SK-N-SH (cell line): ENCODE measurements at regions not wholly inside any gene's neighbourhood (a gene's known extent, or its start where the extent isn't known, plus 50 kb on each side); places are given as distances from the start of the nearest gene placed in this dataset.

Experiments used
- CTCF ChIA-PET: fragments of 300-600, 350-600 bp; formaldehyde crosslinking; extraction: SDS; loops from one replicate; lab custom pipeline; 2021; lab: Yijun Ruan, JAX
- POLR2A ChIA-PET: fragments of 350-600 bp; sonication (Branson Sonifier 250); formaldehyde crosslinking; extraction: SDS; loops from one replicate; lab custom pipeline; 2020; ENCODE audit warnings: antibody characterized with exemption, inconsistent platforms; lab: Yijun Ruan, JAX
- DNase-seq: peaks from one replicate; pipeline ENCODE4 v3.0.0; 2012
- H2AFZ ChIP-seq: fragments of 200-600 bp; sonication (generic); 2 replicates; pipeline ENCODE4 v1.8.1; 2016; ENCODE audit warnings: antibody characterized with exemption, mild to moderate bottlenecking, low read depth
- H3F3A ChIP-seq: fragments of 200-600 bp; sonication (generic); replicated peaks from 2 replicates; pipeline ENCODE3; 2016; ENCODE audit warnings: antibody characterized with exemption, mild to moderate bottlenecking; ENCODE audit not compliant: insufficient read depth
- H3K27ac ChIP-seq, 2 experiments: fragments of 200-500 bp in 1 of 2; fragments of 200-600 bp in 1 of 2; sonication (Bioruptor generic) in 1 of 2; sonication (generic), shearing (Covaris generic) in 1 of 2; 2 replicates each; pipeline versions ENCODE4 v1.5.1 to v1.6.1; 2014 to 2016; ENCODE audit warnings: low read depth in 2 of 2, inconsistent platforms in 1 of 2, low read length in 1 of 2, mild to moderate bottlenecking in 1 of 2, mixed read lengths in 1 of 2
- H3K27me3 ChIP-seq: fragments of 200-600 bp; sonication (generic), shearing (Covaris generic); 2 replicates; pipeline ENCODE4 v1.6.1; 2016; ENCODE audit warnings: mixed run types; ENCODE audit not compliant: insufficient read depth
- H3K36me3 ChIP-seq, 2 experiments: fragments of 200-500 bp in 1 of 2; fragments of 200-600 bp in 1 of 2; sonication (Bioruptor generic) in 1 of 2; sonication (generic) in 1 of 2; replicated peaks in 1 of 2; 2 replicates each; pipeline versions ENCODE3 to v1.5.1; 2014 to 2016; ENCODE audit warnings: low read length in 1 of 2, mild to moderate bottlenecking in 1 of 2; ENCODE audit not compliant: insufficient read depth in 2 of 2, control insufficient read depth in 1 of 2
- H3K4me1 ChIP-seq, 2 experiments: fragments of 200-500 bp in 1 of 2; fragments of 200-600 bp in 1 of 2; sonication (Bioruptor generic) in 1 of 2; sonication (generic), shearing (Covaris generic) in 1 of 2; 2 replicates each; pipeline versions ENCODE4 v1.5.1 to v1.6.1; 2014 to 2016; ENCODE audit warnings: low read depth in 1 of 2, low read length in 1 of 2, mixed run types in 1 of 2; ENCODE audit not compliant: insufficient read depth in 2 of 2, control insufficient read depth in 1 of 2
- H3K4me2 ChIP-seq: fragments of 200-600 bp; sonication (generic), shearing (Covaris generic); 2 replicates; pipeline ENCODE4 v1.6.1; 2017; ENCODE audit warnings: mixed run types
- H3K4me3 ChIP-seq, 2 experiments: fragments of 200-500 bp in 1 of 2; fragments of 200-600 bp in 1 of 2; sonication (Bioruptor generic) in 1 of 2; sonication (generic), shearing (Covaris generic) in 1 of 2; 2 replicates each; pipeline versions ENCODE4 v1.5.1 to v1.8.1; 2014 to 2016; ENCODE audit warnings: low read depth in 2 of 2, inconsistent platforms in 1 of 2, low read length in 1 of 2, mild to moderate bottlenecking in 1 of 2, mixed read lengths in 1 of 2, moderate library complexity in 1 of 2
- H3K79me2 ChIP-seq: fragments of 200-600 bp; sonication (generic); 2 replicates; pipeline ENCODE4 v1.8.1; 2017; ENCODE audit warnings: mild to moderate bottlenecking; ENCODE audit not compliant: insufficient read depth
- H3K9ac ChIP-seq: fragments of 200-600 bp; sonication (generic); 2 replicates; pipeline ENCODE4 v1.6.1; 2017; ENCODE audit warnings: mixed run types
- H3K9me2 ChIP-seq: fragments of 200-600 bp; sonication (generic); 2 replicates; pipeline ENCODE4 v1.6.1; 2017; ENCODE audit warnings: mixed run types
- H3K9me3 ChIP-seq: fragments of 200-600 bp; sonication (generic); 2 replicates; pipeline ENCODE4 v1.6.1; 2017; ENCODE audit warnings: mixed run types, mild to moderate bottlenecking, moderate library complexity
- H4K20me1 ChIP-seq: fragments of 200-600 bp; sonication (generic); 2 replicates; pipeline ENCODE4 v1.6.1; 2017; ENCODE audit warnings: mild to moderate bottlenecking, mixed run types; ENCODE audit not compliant: insufficient read depth
- CTCF ChIP-seq: fragments of 200-600 bp; sonication (generic); IDR thresholded peaks from 2 replicates; pipeline ENCODE4 v1.6.1; 2017; ENCODE audit warnings: antibody characterized with exemption, mild to moderate bottlenecking, moderate library complexity
- FOSL2 ChIP-seq: IDR thresholded peaks from 2 replicates; pipeline ENCODE4 v1.4.0; 2012; ENCODE audit warnings: low read depth, mild to moderate bottlenecking, moderate library complexity, borderline replicate concordance
- GATA2 ChIP-seq: sonication (generic); formaldehyde crosslinking; IDR thresholded peaks from 2 replicates; pipeline ENCODE4 v1.5.0; 2020; ENCODE audit warnings: mild to moderate bottlenecking, missing genetic modification reagents
- JUND ChIP-seq: IDR thresholded peaks from 2 replicates; pipeline ENCODE4 v1.4.0; 2012
- MEF2A ChIP-seq: IDR thresholded peaks from 2 replicates; pipeline ENCODE4 v1.4.0; 2012; ENCODE audit warnings: low read depth, borderline replicate concordance
- MXI1 ChIP-seq: IDR thresholded peaks from 2 replicates; pipeline ENCODE4 v1.6.1; 2012; ENCODE audit warnings: mild to moderate bottlenecking, low read depth, low read length, improper control_type of control experiment
- NFIC ChIP-seq: IDR thresholded peaks from 2 replicates; pipeline ENCODE4 v1.4.0; 2012; ENCODE audit warnings: borderline replicate concordance
- NRF1 ChIP-seq: IDR thresholded peaks from 2 replicates; pipeline ENCODE4 v1.6.1; 2012; ENCODE audit warnings: low read depth, mild to moderate bottlenecking, low read length
- RAD21 ChIP-seq: IDR thresholded peaks from 2 replicates; pipeline ENCODE4 v1.6.1; 2012; ENCODE audit warnings: mild to moderate bottlenecking, low read length
- RCOR1 ChIP-seq: fragments of 150-350 bp; IDR thresholded peaks from 2 replicates; pipeline ENCODE4 v1.6.1; 2017; ENCODE audit warnings: antibody characterized with exemption, low read length
- REST ChIP-seq: IDR thresholded peaks from 2 replicates; pipeline ENCODE4 v1.6.1; 2012; ENCODE audit warnings: mild to moderate bottlenecking, low read depth, low read length, moderate library complexity
- RXRA ChIP-seq: IDR thresholded peaks from 2 replicates; pipeline ENCODE4 v1.4.0; 2012; ENCODE audit warnings: low read depth, mild to moderate bottlenecking, borderline replicate concordance
- SIN3A ChIP-seq: IDR thresholded peaks from 2 replicates; pipeline ENCODE4 v1.6.1; 2012; ENCODE audit warnings: low read depth, mild to moderate bottlenecking, low read length, moderate library complexity, borderline replicate concordance
- SMC3 ChIP-seq: IDR thresholded peaks from 2 replicates; pipeline ENCODE4 v1.6.1; 2012; ENCODE audit warnings: low read depth, low read length, improper control_type of control experiment
- TAF1 ChIP-seq: IDR thresholded peaks from 2 replicates; pipeline ENCODE4 v1.6.1; 2012; ENCODE audit warnings: low read depth, mild to moderate bottlenecking, low read length, moderate library complexity, borderline replicate concordance
- TCF12 ChIP-seq: IDR thresholded peaks from 2 replicates; pipeline ENCODE4 v1.4.0; 2012
- TEAD4 ChIP-seq: IDR thresholded peaks from 2 replicates; pipeline ENCODE4 v1.4.0; 2012; ENCODE audit warnings: mild to moderate bottlenecking, borderline replicate concordance; ENCODE audit not compliant: insufficient read depth
- USF1 ChIP-seq: IDR thresholded peaks from 2 replicates; pipeline ENCODE4 v1.4.0; 2012; ENCODE audit warnings: low read depth, borderline replicate concordance
- USF2 ChIP-seq: fragments of 150-350 bp; IDR thresholded peaks from 2 replicates; pipeline ENCODE4 v1.6.1; 2017; ENCODE audit warnings: antibody characterized with exemption, low read length, low read depth, borderline replicate concordance
- YY1 ChIP-seq: IDR thresholded peaks from 2 replicates; pipeline ENCODE4 v1.4.0; 2012; ENCODE audit warnings: low read depth, mild to moderate bottlenecking
- WGBS: methylation state at CpG from one replicate; pipeline ENCODE4 v1.1.6; 2017; ENCODE audit warnings: low lambda C conversion rate; 5-methylcytosine and 5-hydroxymethylcytosine counted together

- ChIA-PET POLR2A (no interaction called here), CTCF (no interaction called here)
- no peak overlapping the region for H3K9ac ChIP-seq
- no peak overlapping the region for H2AFZ ChIP-seq
- no peak for TF ChIP-seq USF2
- TF ChIP-seq JUND = no peak
- no peak for TF ChIP-seq RAD21
- no peak for TF ChIP-seq RCOR1
- no peaks in the 10 kb centered on the region for H4K20me1 ChIP-seq
- H3K9me2 ChIP-seq = no peaks in the 10 kb centered on the region
- no peaks in the 10 kb centered on the region for H3F3A ChIP-seq
- H3K4me1 ChIP-seq = no peaks in the 10 kb centered on the region
- no peak overlapping the region for H3K4me2 ChIP-seq
- H3K4me3 ChIP-seq = no peak overlapping the region
- H3K79me2 ChIP-seq = no peaks in the 10 kb centered on the region
- H3K9me3 ChIP-seq = no peaks in the 10 kb centered on the region
- WGBS = 57% methylated on average over 6 of the region's 6 CpGs
- no peak for DNase-seq
- H3K27me3 ChIP-seq = no peaks in the 10 kb centered on the region
- H3K36me3 ChIP-seq = no peaks in the 10 kb centered on the region
- no peak overlapping the region for H3K27ac ChIP-seq
Observed at GRCh38 chr18:39200153-39200552, 1634.6 kb upstream of the CELF4 start.

- WGBS = 30% methylated on average over 5 of the region's 5 CpGs
- DNase-seq = no peak
- Histone ChIP-seq H3K9me3 (no peaks in the 10 kb centered on the region), H3F3A (no peaks in the 10 kb centered on the region), H3K4me3 (no peak overlapping the region), H3K9me2 (no peaks in the 10 kb centered on the region), H3K79me2 (no peaks in the 10 kb centered on the region), H3K27ac (no peak overlapping the region), H3K4me1 (no peaks in the 10 kb centered on the region), H3K9ac (no peak overlapping the region), H4K20me1 (no peaks in the 10 kb centered on the region), H2AFZ (no peak overlapping the region), H3K4me2 (no peak overlapping the region), H3K36me3 (no peaks in the 10 kb centered on the region), H3K27me3 (no peaks in the 10 kb centered on the region)
- CTCF ChIA-PET = no interaction called here
- POLR2A ChIA-PET = no interaction called here
- TF ChIP-seq FOSL2 (no peak), RXRA (no peak), YY1 (no peak), MEF2A (no peak), TEAD4 (no peak), RAD21 (no peak), USF2 (no peak), NFIC (no peak), REST (no peak), TAF1 (no peak), JUND (no peak), NRF1 (no peak), TCF12 (no peak), USF1 (no peak), GATA2 (CRISPR knock-in tag) (no peak), MXI1 (no peak), CTCF (no peak), SIN3A (no peak), SMC3 (no peak)
Observed at GRCh38 chr18:39199231-39199855, 1633.7 kb upstream of the CELF4 start.
